Pons (tissue), 1 donor: ENCODE measurements at regions not wholly inside any gene's neighbourhood (a gene's known extent, or its start where the extent isn't known, plus 50 kb on each side); places are given as distances from the start of the nearest gene placed in this dataset.

Experiments
- DNase-seq: peaks from one replicate; pipeline ENCODE4 v3.0.0-alpha.2; 2016; ENCODE audit warnings: low spot score

GRCh38 chr1:22315315-22316078 is 136.2 kb upstream of the ZBTB40 start:
- no peak for DNase-seq

GRCh38 chr1:22317231-22317919 is 134.3 kb upstream of the ZBTB40 start:
- no peak for DNase-seq

DNA sequence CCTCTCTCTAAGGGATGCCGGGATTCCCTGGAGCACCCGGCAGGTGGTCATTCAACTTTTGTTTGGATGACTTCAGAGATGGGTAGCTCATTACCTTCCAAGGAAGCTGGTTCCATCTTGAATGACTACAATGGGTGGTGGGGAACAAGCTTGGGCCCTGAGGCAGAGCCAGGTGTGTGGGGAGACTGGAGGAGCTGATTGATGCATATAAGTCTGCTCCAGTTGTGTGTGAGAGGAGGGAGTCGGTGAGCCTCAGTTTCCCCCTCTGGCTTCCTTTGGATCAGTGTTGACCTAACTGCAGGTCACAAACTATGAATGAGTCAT is 133.8 kb upstream of the ZBTB40 start:
- no peak for DNase-seq

DNA sequence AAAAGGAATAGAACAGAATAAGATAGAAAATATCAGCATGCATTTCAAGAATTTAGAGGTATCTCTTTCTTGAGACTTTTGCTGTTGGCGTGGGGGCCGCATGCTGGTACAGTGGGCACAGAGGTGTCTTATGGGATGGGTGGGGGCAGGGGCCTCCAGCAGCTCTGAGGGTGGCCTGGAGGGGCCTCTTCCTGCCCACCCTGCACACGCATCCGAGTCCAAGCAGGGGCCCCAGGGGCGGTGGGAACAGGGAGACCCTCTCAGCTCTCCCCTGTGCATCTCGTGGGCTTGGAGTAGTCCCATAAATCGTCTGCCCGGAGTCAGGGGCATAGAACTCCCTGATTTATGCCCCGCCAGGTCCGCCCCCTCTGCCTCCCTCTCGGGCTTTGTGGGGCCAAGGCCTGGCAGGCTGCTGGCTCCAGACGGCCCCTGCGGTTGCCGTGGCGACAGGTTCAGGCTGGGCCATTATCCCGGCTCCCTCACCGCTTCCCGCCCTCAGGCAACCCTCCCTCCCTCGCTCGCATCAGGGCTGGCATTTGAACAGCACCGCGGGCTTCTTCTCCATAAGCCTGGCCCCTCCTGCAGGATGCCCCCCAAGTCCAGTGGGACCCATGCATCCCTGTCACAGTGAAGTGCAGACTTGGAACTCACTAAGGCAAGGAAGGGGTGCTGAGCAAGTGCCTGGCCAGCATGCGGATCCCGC is 133.2 kb upstream of the ZBTB40 start:
- DNase-seq = no peak

GRCh38 chr1:22319608-22320007 is 132.0 kb upstream of the ZBTB40 start:
- DNase-seq = no peak

- DNase-seq = no peak
Observed at GRCh38 chr1:22320587-22321344, 130.9 kb upstream of the ZBTB40 start.

GRCh38 chr1:22321917-22322316 is 129.7 kb upstream of the ZBTB40 start:
- no peak for DNase-seq

GRCh38 chr1:22323141-22323845 is 128.4 kb upstream of the ZBTB40 start:
- DNase-seq = no peak

- no peak for DNase-seq
Observed at GRCh38 chr1:22323846-22324504, 127.7 kb upstream of the ZBTB40 start.

DNA sequence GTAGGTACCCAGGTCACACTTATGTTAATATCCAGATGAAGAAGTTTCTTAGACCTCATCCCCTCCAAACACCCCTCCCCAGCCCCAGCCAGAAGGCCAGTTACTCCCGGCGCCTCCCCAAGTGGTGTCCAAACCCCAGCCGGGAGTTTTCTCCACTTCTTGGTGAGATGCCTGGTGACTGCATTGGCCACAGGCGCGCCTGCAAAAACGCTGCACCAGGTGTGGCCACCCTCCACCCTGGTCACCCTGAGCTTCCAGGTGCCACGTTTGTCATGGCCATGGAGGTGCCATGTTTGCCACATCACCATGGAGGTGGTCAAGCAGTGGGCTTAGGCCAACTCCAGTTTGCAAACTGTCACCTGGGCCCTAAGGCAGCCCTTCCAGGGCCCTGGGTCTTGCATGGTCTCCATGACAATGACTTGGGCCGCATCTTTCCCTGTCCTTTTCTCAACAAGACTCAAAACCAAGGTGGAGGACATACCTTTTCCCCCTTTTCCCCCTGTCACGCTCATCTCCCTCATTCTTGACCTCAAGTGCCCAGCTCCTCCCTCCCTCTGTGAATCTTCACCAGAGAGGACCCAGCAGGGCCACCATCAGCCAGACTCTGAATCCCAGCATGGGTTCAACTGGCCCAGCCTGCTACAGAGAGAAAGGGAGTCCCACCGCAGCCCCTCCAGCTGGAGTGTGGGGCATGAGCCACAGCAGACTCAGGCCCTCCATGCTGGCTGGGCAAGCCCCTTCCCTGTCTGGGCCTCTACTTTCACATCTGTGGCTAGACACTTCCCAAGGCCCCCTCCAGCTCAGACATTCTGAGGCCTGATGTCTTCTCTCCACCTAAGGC is 125.9 kb upstream of the ZBTB40 start:
- no peak for DNase-seq

DNA sequence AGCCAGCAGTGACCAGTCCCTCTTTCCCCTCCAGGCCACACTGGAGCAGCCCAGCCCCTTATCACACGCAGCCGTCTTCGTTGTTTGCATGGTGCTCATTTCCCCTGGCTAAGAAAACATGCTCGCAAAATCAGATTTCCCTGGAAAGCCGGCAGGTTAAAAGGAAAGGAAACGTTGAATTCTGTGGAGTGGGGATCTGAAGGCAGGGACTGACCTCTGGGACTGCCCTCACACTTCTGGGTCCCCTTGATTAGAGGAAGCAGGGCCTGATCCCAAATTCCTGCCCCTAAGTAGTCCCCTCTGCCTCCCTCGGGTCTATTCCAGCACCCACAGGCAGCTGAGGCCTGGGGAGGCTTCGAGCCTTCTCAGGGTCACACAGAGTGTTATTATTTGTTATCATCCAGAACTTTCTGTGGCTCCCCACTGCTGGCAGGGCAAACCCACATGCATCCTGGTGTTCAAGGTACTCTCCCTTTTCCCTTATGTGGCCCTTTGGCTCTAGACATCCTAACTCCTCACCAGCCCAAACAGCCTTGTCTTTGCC is 125.2 kb upstream of the ZBTB40 start:
- no peak for DNase-seq

DNA sequence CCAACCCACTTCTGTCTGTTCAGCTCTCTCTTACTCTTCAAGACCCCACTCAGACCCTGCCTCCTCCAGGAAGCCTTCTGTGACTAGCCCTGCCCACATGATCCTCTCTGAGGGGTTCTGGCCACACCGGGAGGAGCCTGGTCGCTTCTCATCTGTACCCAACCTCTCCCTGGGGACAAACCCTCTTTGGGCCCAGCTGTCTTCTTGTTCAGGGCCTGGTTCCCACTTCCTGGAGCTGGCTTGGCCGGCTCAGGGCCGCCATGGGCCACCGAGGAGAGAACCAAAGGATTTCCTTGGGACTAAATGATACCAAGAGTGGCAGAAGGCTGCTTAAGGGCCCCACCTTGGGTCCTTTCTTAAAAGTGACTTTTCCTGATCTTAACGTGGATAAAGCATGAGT is 124.7 kb upstream of the ZBTB40 start:
- DNase-seq = no peak

DNA sequence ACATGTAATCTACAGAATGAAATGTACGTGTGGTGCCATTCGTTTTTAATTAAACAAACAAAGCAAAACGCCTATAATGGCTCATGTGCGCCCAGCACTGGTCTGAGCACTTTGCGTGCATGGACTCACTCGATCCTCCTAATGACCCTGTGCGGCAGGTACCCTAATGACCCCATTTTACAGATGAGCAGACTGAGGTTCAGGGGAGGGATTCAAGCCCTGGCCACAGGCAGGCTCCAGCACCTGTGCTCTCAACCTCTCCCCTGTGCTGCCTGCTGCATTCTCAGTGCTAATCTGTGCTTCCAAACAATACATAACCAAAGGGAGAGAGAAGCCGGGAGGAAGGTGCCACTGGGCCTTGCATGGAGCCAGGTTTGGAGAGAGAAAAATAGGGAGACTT is 124.2 kb upstream of the ZBTB40 start:
- DNase-seq = no peak

DNA sequence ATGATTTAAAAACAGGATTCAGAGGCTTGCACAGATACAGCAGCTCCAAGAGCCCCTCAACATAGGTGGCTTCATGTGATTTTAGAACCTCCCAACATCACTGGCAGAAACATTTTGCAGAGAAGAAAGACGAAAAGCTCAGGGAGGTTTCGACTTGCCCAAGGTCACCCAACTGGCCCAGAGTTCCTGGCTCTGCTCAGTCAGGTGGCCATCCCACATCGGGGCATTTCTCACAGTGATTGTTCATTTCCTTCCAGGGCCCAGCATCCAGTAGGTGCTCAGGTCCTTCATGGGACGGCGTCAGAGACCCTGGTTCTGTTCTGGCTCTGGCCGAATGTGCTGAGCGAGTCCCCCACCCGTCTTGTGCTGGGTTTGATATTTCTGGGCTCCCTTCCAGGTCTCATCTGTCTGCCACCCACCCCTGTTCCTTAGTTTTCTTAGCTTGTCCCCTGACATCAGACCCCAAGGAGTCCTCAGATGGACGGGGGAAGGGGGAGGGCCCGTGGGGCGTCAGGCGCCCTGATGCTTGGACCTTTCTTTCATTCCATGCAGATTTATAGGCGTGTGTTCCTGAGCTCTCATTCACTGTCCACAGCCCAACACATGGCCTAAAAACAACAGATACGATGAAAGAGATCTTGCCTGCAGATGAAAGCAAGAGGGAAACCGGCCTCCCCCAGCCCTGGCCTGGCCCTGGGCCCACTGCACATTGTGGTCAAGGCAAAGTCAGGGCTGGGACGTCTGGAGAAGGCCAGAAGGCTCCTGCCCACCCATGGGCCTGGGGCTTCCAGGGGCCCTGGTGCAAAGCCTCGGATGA is 123.1 kb upstream of the ZBTB40 start:
- DNase-seq = no peak

DNA sequence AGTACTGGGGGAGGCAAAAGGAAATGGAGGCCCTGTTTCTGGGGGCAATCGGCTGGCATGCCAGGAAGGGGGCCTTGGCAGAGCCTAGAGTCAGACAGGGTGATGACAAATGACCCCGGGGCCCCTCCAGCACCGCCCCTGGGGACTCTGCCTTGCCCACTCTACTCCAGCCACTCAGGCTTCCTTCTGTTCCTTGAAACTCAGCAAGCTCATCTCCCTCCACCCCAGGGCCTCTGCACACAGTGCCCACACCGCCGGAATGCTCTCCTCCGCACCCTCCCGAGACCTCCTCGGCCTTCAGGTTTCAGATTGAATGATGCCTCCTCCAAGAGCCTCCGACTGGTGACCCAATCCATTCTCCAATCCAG is 122.5 kb upstream of the ZBTB40 start:
- DNase-seq = no peak

DNA sequence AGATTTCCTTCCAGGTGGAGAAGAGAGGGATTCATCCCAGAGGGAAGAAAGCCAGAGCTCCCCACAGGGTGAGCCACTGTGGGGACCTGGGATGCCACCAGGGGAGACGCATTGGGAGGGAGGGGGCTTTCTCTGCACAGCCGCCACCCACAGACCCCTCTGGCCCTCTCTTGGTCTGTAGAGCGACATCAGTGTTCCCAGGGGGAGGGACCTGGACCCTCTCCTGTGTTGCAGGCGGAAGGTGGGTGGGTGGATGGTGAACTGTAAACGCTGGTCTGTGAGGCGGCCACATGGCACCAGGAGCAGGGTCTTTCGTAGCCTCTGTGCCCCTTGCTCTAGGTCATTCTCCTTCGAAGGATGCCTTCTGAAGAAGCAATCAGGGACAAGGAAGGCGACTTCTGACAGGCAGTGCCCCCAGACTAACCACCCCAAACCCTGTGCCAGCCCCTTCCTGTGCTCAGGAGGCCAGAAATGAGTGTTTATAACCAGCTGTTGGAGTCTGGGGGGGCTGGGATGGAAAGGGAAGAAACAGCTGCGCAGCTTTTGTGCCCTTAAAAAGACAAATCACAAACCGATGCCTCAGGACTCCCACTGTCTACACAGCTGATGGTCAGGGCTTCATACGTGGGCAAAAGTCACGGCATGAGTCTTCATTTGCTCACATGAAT is 121.4 kb upstream of the ZBTB40 start:
- no peak for DNase-seq

DNA sequence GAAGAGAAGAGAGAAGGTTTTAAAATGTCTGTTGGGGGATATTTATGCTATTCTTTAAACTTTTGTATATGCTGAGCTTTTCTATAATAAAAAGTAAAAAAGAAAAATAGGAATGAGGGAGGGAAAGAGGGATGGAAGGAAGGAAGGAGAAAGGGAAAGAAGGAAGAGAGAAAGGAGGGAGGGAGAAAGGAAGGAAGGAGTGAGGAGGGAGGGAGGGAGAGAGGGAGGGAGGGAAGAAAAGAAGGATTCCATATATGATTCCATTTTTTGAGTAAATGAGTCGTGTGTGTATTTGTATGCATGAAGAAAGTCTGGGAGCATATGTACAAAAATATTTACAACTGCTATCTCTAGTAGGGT is 120.9 kb upstream of the ZBTB40 start:
- DNase-seq = no peak

GRCh38 chr1:22331618-22332423 is 119.8 kb upstream of the ZBTB40 start:
- no peak for DNase-seq
